HepG2 (cell line): ENCODE measurements at regions not wholly inside any gene's neighbourhood (a gene's known extent, or its start where the extent isn't known, plus 50 kb on each side); places are given as distances from the start of the nearest gene placed in this dataset.

Experiments used
- ATAC-seq: fragments of 200-7000 bp; cut with Tn5 transposase; 3 replicates; pipeline ENCODE4 v1.9.1; 2020; ENCODE audit warnings: mild to moderate bottlenecking, moderate library complexity
- BruUV-seq: library from RNA; stranded (reverse); fragments of 400-500 nt; replicated peaks from 2 replicates; lab custom pipeline; 2021; lab: Mats Ljungman, UMichigan
- CTCF ChIA-PET: fragments of 300-600 bp; formaldehyde crosslinking; extraction: SDS; loops from one replicate; lab custom pipeline; 2021; ENCODE audit warnings: low total read pairs, inconsistent platforms, low intra/inter-chr PET ratio; lab: Yijun Ruan, JAX
- POLR2A ChIA-PET: fragments of 350-600 bp; sonication (Branson Sonifier 250); formaldehyde crosslinking; loops from one replicate; lab custom pipeline; 2020; ENCODE audit warnings: antibody characterized with exemption, inconsistent platforms; lab: Yijun Ruan, JAX
- DNase-seq: peaks from one replicate; pipeline ENCODE4 v3.0.0-alpha.2; 2015; ENCODE audit warnings: low spot score
- FAIRE-seq: peaks from 3 replicates; lab custom pipeline; 2011; peaks lifted over from hg19 to GRCh38; lab: Jason Lieb, UNC
- H2AFZ ChIP-seq: one replicate; pipeline ENCODE4 v1.6.1; 2011; ENCODE audit warnings: low read length, inconsistent platforms
- H3K27ac ChIP-seq: fragments of 300-600 bp; 3 replicates; pipeline ENCODE4 v1.8.0; 2011; ENCODE audit warnings: mixed run types, mild to moderate bottlenecking, mixed read lengths, low read length, inconsistent platforms; ENCODE audit not compliant: insufficient read depth; ENCODE audit errors: extremely low read length
- H3K27me3 ChIP-seq, 2 experiments: fragments of 200-600 bp in 1 of 2; 2 replicates in 1 of 2; 3 replicates in 1 of 2; pipeline versions ENCODE4 v1.6.0 to v1.8.0; 2011; ENCODE audit warnings: low read length in 2 of 2, mild to moderate bottlenecking in 2 of 2, moderate library complexity in 2 of 2, inconsistent platforms in 1 of 2; ENCODE audit not compliant: insufficient read depth in 2 of 2, control insufficient read depth in 1 of 2
- H3K36me3 ChIP-seq, 2 experiments: fragments of 200-600 bp in 1 of 2; replicated peaks in 1 of 2; 2 replicates in 1 of 2; 3 replicates in 1 of 2; pipeline versions ENCODE4 v1.5.1 to v1.8.0; 2011; ENCODE audit warnings: low read length in 2 of 2, inconsistent platforms in 1 of 2; ENCODE audit not compliant: insufficient read depth in 2 of 2, control insufficient read depth in 1 of 2
- H3K4me1 ChIP-seq: 2 replicates; pipeline ENCODE4 v1.5.1; 2012; ENCODE audit warnings: low read length, inconsistent platforms; ENCODE audit not compliant: insufficient read depth
- H3K4me2 ChIP-seq: 2 replicates; pipeline ENCODE4 v1.6.0; 2011; ENCODE audit warnings: low read depth, low read length, inconsistent platforms
- H3K4me3 ChIP-seq, 3 experiments: fragments of 200-600 bp in 1 of 3; sonication (generic), shearing (Covaris generic) in 1 of 3; replicated peaks in 1 of 3; 2 replicates each; pipeline ENCODE4 v1.5.1; 2011 to 2016; ENCODE audit warnings: low read length in 3 of 3, inconsistent platforms in 2 of 3, low read depth in 2 of 3, mild to moderate bottlenecking in 2 of 3, control low read depth in 1 of 3, mixed read lengths in 1 of 3; ENCODE audit not compliant: insufficient read depth in 1 of 3
- H3K79me2 ChIP-seq: one replicate; pipeline ENCODE4 v1.6.1; 2011; ENCODE audit warnings: low read length, inconsistent platforms; ENCODE audit not compliant: insufficient read depth
- H3K9ac ChIP-seq: 2 replicates; pipeline ENCODE4 v1.6.0; 2011; ENCODE audit warnings: mild to moderate bottlenecking, low read depth, low read length, inconsistent platforms; ENCODE audit not compliant: insufficient read depth
- H3K9me3 ChIP-seq: 2 replicates; pipeline ENCODE4 v1.5.1; 2012; ENCODE audit warnings: mild to moderate bottlenecking, low read length
- H4K20me1 ChIP-seq: 2 replicates; pipeline ENCODE4 v1.6.0; 2011; ENCODE audit warnings: inconsistent platforms, mild to moderate bottlenecking, low read length, moderate library complexity; ENCODE audit not compliant: insufficient read depth
- CREM ChIP-seq, 2 experiments: sonication (generic) in 1 of 2; formaldehyde crosslinking in 1 of 2; IDR thresholded peaks; 2 replicates each; pipeline versions ENCODE4 v1.4.0 to v1.6.1; 2016 to 2020; ENCODE audit warnings: antibody characterized with exemption in 1 of 2, mild to moderate bottlenecking in 1 of 2, missing genetic modification reagents in 1 of 2
- ELF1 ChIP-seq: sonication (generic); formaldehyde crosslinking; IDR thresholded peaks from 2 replicates; pipeline ENCODE4 v1.4.0; 2020; ENCODE audit warnings: missing genetic modification reagents
- FOXK1 ChIP-seq: sonication (generic); formaldehyde crosslinking; IDR thresholded peaks from 2 replicates; pipeline ENCODE4 v1.4.0; 2020; ENCODE audit warnings: low read depth, missing genetic modification reagents, borderline replicate concordance
- GTF2F1 ChIP-seq: fragments of 150-350 bp; IDR thresholded peaks from 2 replicates; pipeline ENCODE4 v1.6.1; 2014; ENCODE audit warnings: low read length
- KAT7 ChIP-seq: IDR thresholded peaks from 2 replicates; pipeline ENCODE4 v1.6.1; 2018; ENCODE audit warnings: borderline replicate concordance, missing compliant biosample characterization
- KDM3A ChIP-seq: IDR thresholded peaks from 2 replicates; pipeline ENCODE4 v1.6.1; 2018; ENCODE audit warnings: low read depth, missing compliant biosample characterization
- MXD4 ChIP-seq: IDR thresholded peaks from 2 replicates; pipeline ENCODE4 v1.6.1; 2016; ENCODE audit warnings: mild to moderate bottlenecking, missing biosample characterization, missing genetic modification reagents
- POLR2AphosphoS2 ChIP-seq: IDR thresholded peaks from 2 replicates; pipeline ENCODE4 v1.6.1; 2011; ENCODE audit warnings: low read depth, low read length, improper control_type of control experiment
- SIN3B ChIP-seq: fragments of 150-350 bp; IDR thresholded peaks from 2 replicates; pipeline ENCODE4 v1.6.1; 2014; ENCODE audit warnings: low read length
- ZBTB8A ChIP-seq: sonication (generic); formaldehyde crosslinking; IDR thresholded peaks from 2 replicates; pipeline ENCODE4 v1.4.0; 2020; ENCODE audit warnings: mild to moderate bottlenecking, low read depth, missing genetic modification reagents, borderline replicate concordance
- ZNF251 ChIP-seq: sonication (generic); formaldehyde crosslinking; IDR thresholded peaks from 2 replicates; pipeline ENCODE4 v1.9.0; 2021; ENCODE audit warnings: mild to moderate bottlenecking, missing genetic modification reagents
- ZNF484 ChIP-seq: sonication (generic); formaldehyde crosslinking; IDR thresholded peaks from 2 replicates; pipeline ENCODE4 v1.5.1; 2020; ENCODE audit warnings: mild to moderate bottlenecking, low read depth, missing genetic modification reagents, borderline replicate concordance
- ZNF629 ChIP-seq: sonication (generic); formaldehyde crosslinking; conservative IDR thresholded peaks from 2 replicates; pipeline ENCODE4 v1.5.0; 2020; ENCODE audit warnings: missing genetic modification reagents
- ZNF878 ChIP-seq: sonication (generic); formaldehyde crosslinking; IDR thresholded peaks from 2 replicates; pipeline ENCODE4 v1.8.1; 2023; ENCODE audit warnings: mild to moderate bottlenecking, missing genetic modification reagents, moderate library complexity
- ZSCAN12 ChIP-seq: sonication (generic); formaldehyde crosslinking; IDR thresholded peaks from 2 replicates; pipeline ENCODE4 v1.9.0; 2021; ENCODE audit warnings: mild to moderate bottlenecking, missing genetic modification reagents
- WGBS: methylation state at CpG from one replicate; pipeline ENCODE4 v1.1.6; 2017; ENCODE audit warnings: low lambda C conversion rate; 5-methylcytosine and 5-hydroxymethylcytosine counted together
- in situ Hi-C: cut with HindIII; loops from 2 replicates; pipeline ENCODE4 v1.10.0; 2017; ENCODE audit warnings: low pct_unique_long_range_greater_than_20kb; ENCODE audit not compliant: extremely low pct_ligation_motif_present
- intact Hi-C: fragments of 100-400 bp; cut with micrococcal nuclease; formaldehyde crosslinking; loops from one replicate; pipeline ENCODE4 v1.10.0; 2022; ENCODE audit not compliant: unreplicated experiment
- TF ChIP-seq, protein P1 (sequence below): sonication (generic); formaldehyde crosslinking; IDR thresholded peaks from 2 replicates; pipeline ENCODE4 v1.4.0; 2020; ENCODE audit warnings: missing genetic modification reagents
- TF ChIP-seq, protein P2 (sequence below): sonication (generic); formaldehyde crosslinking; IDR thresholded peaks from 2 replicates; pipeline ENCODE4 v1.5.1; 2020; ENCODE audit warnings: mild to moderate bottlenecking, missing genetic modification reagents, borderline replicate concordance

DNA sequence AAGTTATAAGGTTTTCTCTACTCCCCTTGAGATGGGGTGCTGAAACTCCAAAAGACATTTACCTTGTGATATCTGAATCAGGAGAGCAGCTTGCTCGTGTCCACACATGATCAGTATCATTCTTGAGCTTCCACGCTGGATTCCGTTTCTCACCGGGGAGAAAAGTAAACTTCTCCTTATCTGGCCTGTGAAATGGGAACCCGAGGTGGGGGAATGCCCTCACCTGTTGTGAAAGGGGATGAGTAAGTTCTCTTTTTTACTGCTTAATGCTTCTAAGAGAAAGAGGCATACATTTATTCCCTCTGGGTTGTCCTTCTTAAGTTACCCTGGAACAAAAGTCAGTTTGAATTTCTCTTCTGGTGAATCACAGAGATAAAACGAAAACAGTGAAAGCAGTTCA is 440.5 kb upstream of the ADAMTS9 start:
- Histone ChIP-seq H3K4me1 (no peaks in the 10 kb centered on the region), H3K79me2 (no peaks in the 10 kb centered on the region), H3K27ac (no peak overlapping the region), H3K4me3 (no peak overlapping the region), H2AFZ (no peak overlapping the region), H3K9ac (no peak overlapping the region), H3K9me3 (no peaks in the 10 kb centered on the region)
- WGBS, result 0% methylated on average over 6 of the region's 6 CpGs
- ChIA-PET POLR2A (no interaction called here), CTCF (no interaction called here)
- in situ Hi-C loops, result no loop called here
- no peak for FAIRE-seq
- no peak for ATAC-seq
- no TSS peak for BruUV-seq
- no peak for DNase-seq
- TF ChIP-seq ELF1 (CRISPR knock-in tag), result no peak
- no peak for TF ChIP-seq CREM (IDR thresholded peaks at IDR 0.05)
- no peak for TF ChIP-seq CREM (CRISPR knock-in tag; IDR thresholded peaks at IDR 0.05)
- no peak for TF ChIP-seq ZNF878 (CRISPR knock-in tag)
- TF ChIP-seq ZNF484 (CRISPR knock-in tag), result no peak
- no peak for TF ChIP-seq ZNF251 (CRISPR knock-in tag)
- no peak for TF ChIP-seq POLR2AphosphoS2
- TF ChIP-seq ZBTB8A (CRISPR knock-in tag), result no peak
- no peak for TF ChIP-seq MXD4 (CRISPR knock-in tag)
- TF ChIP-seq, protein P1, sequence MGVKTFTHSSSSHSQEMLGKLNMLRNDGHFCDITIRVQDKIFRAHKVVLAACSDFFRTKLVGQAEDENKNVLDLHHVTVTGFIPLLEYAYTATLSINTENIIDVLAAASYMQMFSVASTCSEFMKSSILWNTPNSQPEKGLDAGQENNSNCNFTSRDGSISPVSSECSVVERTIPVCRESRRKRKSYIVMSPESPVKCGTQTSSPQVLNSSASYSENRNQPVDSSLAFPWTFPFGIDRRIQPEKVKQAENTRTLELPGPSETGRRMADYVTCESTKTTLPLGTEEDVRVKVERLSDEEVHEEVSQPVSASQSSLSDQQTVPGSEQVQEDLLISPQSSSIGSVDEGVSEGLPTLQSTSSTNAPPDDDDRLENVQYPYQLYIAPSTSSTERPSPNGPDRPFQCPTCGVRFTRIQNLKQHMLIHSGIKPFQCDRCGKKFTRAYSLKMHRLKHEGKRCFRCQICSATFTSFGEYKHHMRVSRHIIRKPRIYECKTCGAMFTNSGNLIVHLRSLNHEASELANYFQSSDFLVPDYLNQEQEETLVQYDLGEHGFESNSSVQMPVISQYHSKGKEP (CRISPR knock-in tag), result no peak
- no peak for TF ChIP-seq GTF2F1
- no peak for TF ChIP-seq FOXK1 (CRISPR knock-in tag)
- TF ChIP-seq, protein P2, sequence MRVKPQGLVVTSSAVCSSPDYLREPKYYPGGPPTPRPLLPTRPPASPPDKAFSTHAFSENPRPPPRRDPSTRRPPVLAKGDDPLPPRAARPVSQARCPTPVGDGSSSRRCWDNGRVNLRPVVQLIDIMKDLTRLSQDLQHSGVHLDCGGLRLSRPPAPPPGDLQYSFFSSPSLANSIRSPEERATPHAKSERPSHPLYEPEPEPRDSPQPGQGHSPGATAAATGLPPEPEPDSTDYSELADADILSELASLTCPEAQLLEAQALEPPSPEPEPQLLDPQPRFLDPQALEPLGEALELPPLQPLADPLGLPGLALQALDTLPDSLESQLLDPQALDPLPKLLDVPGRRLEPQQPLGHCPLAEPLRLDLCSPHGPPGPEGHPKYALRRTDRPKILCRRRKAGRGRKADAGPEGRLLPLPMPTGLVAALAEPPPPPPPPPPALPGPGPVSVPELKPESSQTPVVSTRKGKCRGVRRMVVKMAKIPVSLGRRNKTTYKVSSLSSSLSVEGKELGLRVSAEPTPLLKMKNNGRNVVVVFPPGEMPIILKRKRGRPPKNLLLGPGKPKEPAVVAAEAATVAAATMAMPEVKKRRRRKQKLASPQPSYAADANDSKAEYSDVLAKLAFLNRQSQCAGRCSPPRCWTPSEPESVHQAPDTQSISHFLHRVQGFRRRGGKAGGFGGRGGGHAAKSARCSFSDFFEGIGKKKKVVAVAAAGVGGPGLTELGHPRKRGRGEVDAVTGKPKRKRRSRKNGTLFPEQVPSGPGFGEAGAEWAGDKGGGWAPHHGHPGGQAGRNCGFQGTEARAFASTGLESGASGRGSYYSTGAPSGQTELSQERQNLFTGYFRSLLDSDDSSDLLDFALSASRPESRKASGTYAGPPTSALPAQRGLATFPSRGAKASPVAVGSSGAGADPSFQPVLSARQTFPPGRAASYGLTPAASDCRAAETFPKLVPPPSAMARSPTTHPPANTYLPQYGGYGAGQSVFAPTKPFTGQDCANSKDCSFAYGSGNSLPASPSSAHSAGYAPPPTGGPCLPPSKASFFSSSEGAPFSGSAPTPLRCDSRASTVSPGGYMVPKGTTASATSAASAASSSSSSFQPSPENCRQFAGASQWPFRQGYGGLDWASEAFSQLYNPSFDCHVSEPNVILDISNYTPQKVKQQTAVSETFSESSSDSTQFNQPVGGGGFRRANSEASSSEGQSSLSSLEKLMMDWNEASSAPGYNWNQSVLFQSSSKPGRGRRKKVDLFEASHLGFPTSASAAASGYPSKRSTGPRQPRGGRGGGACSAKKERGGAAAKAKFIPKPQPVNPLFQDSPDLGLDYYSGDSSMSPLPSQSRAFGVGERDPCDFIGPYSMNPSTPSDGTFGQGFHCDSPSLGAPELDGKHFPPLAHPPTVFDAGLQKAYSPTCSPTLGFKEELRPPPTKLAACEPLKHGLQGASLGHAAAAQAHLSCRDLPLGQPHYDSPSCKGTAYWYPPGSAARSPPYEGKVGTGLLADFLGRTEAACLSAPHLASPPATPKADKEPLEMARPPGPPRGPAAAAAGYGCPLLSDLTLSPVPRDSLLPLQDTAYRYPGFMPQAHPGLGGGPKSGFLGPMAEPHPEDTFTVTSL (CRISPR knock-in tag), result no peak
- no peak for TF ChIP-seq KDM3A (CRISPR knock-in tag)
- TF ChIP-seq KAT7 (CRISPR knock-in tag), result no peak
- TF ChIP-seq ZSCAN12 (CRISPR knock-in tag), result no peak
- TF ChIP-seq SIN3B, result no peak
- TF ChIP-seq ZNF629 (CRISPR knock-in tag), result no peak
- TF ChIP-seq, all 625 proteins: peak for 0
- Histone ChIP-seq H4K20me1 (no peaks in the 10 kb centered on the region), H3K4me2 (no peak overlapping the region), H3K36me3 (no peaks in the 10 kb centered on the region), H3K27me3 (no peaks in the 10 kb centered on the region)
- intact Hi-C loops, result no loop called here
